RWPE2 (cell line): ENCODE measurements at regions not wholly inside any gene's neighbourhood (a gene's known extent, or its start where the extent isn't known, plus 50 kb on each side); places are given as distances from the start of the nearest gene placed in this dataset.
A peak's percentile ranks its signal among the peaks of the same experiment; 100 is the strongest.

Experiments
- ATAC-seq: fragments of 200-7000 bp; cut with Tn5 transposase; 3 replicates; pipeline ENCODE4 v1.9.1; 2021; ENCODE audit warnings: low read depth
- DNase-seq: peaks from one replicate; pipeline ENCODE4 v3.0.0-alpha.2; 2020; ENCODE audit warnings: low spot score
- H3K27ac ChIP-seq: fragments of 450-650 bp; 2 replicates; pipeline ENCODE4 v1.5.1; 2017; ENCODE audit warnings: mild to moderate bottlenecking; ENCODE audit not compliant: poor library complexity, severe bottlenecking
- H3K27me3 ChIP-seq: fragments of 250-450 bp; sonication (Bioruptor Pico); 2 replicates; pipeline ENCODE4 v1.5.1; 2021; ENCODE audit warnings: mild to moderate bottlenecking, moderate library complexity; ENCODE audit not compliant: insufficient read depth, poor library complexity, severe bottlenecking
- H3K36me3 ChIP-seq: fragments of 250-450 bp; sonication (Bioruptor Pico); 2 replicates; pipeline ENCODE4 v1.5.1; 2020; ENCODE audit warnings: low read depth, mild to moderate bottlenecking, moderate library complexity
- H3K4me1 ChIP-seq: fragments of 250-450 bp; sonication (Bioruptor Pico); 2 replicates; pipeline ENCODE4 v1.5.1; 2021; ENCODE audit warnings: mild to moderate bottlenecking, moderate library complexity; ENCODE audit not compliant: insufficient read depth, poor library complexity, severe bottlenecking
- H3K4me3 ChIP-seq: fragments of 250-450 bp; sonication (Bioruptor Pico); 2 replicates; pipeline ENCODE4 v1.5.1; 2021; ENCODE audit warnings: mild to moderate bottlenecking, moderate library complexity; ENCODE audit not compliant: severe bottlenecking
- H3K9me3 ChIP-seq: fragments of 250-450 bp; sonication (Bioruptor Pico); 2 replicates; pipeline ENCODE4 v1.5.1; 2021; ENCODE audit warnings: mild to moderate bottlenecking, moderate library complexity; ENCODE audit not compliant: severe bottlenecking
- CTCF ChIP-seq: fragments of 450-650 bp; IDR thresholded peaks from one replicate; pipeline ENCODE4 v1.5.1; 2017; ENCODE audit warnings: mild to moderate bottlenecking, moderate library complexity; ENCODE audit not compliant: poor library complexity, severe bottlenecking

GRCh38 chr5:106940986-106941385 lies 729.8 kb downstream of the EFNA5 start:
- ATAC-seq: peak; percentile 70; the same call in 2 of the 3 replicates
- no peaks in the 10 kb centered on the region for H3K4me1 ChIP-seq
- no peak overlapping the region for H3K4me3 ChIP-seq
- H3K27ac ChIP-seq: no peak overlapping the region
- H3K27me3 ChIP-seq: peaks cover 3% of the 10 kb centered on the region
- H3K36me3 ChIP-seq: no peaks in the 10 kb centered on the region
- no peak for TF ChIP-seq CTCF
- no peaks in the 10 kb centered on the region for H3K9me3 ChIP-seq
- no peak for DNase-seq

- Histone ChIP-seq H3K9me3 (no peaks in the 10 kb centered on the region), H3K27me3 (peaks cover 2% of the 10 kb centered on the region), H3K27ac (no peak overlapping the region), H3K36me3 (no peaks in the 10 kb centered on the region), H3K4me3 (no peak overlapping the region), H3K4me1 (no peaks in the 10 kb centered on the region)
- TF ChIP-seq CTCF: no peak
- ATAC-seq: no peak
- DNase-seq: no peak
These were observed 730.4 kb downstream of the EFNA5 start for GRCh38 chr5:106940301-106940846.

- H3K27me3 ChIP-seq: no peaks in the 10 kb centered on the region
- H3K9me3 ChIP-seq: no peaks in the 10 kb centered on the region
- no peak overlapping the region for H3K4me3 ChIP-seq
- H3K27ac ChIP-seq: no peak overlapping the region
- no peak for TF ChIP-seq CTCF
- no peak for ATAC-seq
- no peaks in the 10 kb centered on the region for H3K36me3 ChIP-seq
- no peaks in the 10 kb centered on the region for H3K4me1 ChIP-seq
- no peak for DNase-seq
These were observed 747.3 kb downstream of the EFNA5 start for GRCh38 chr5:106923409-106923808.

DNA sequence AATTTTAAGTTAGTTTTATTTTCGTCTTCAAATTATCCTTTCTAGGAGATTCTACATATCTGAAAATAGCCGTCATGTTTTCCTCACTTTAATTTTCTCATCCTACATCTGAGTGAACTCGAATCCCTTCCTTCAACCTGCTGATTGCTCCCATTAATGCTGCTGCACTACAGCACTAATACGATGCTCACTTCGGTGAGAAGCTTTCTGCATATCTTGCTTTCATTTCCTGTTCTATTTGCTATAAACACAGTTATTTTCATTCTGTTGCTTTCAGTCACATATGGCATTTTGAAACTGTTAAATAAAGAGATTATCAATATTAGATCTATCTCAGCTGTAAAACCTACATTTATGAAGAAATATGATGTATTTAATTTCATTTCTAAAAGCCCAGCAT lies 749.2 kb downstream of the EFNA5 start:
- DNase-seq (no peak), ATAC-seq (no peak)
- H3K27me3 ChIP-seq: no peaks in the 10 kb centered on the region
- TF ChIP-seq CTCF: no peak
- H3K4me3 ChIP-seq: no peak overlapping the region
- no peaks in the 10 kb centered on the region for H3K36me3 ChIP-seq
- no peak overlapping the region for H3K27ac ChIP-seq
- H3K4me1 ChIP-seq: no peaks in the 10 kb centered on the region
- no peaks in the 10 kb centered on the region for H3K9me3 ChIP-seq

DNA sequence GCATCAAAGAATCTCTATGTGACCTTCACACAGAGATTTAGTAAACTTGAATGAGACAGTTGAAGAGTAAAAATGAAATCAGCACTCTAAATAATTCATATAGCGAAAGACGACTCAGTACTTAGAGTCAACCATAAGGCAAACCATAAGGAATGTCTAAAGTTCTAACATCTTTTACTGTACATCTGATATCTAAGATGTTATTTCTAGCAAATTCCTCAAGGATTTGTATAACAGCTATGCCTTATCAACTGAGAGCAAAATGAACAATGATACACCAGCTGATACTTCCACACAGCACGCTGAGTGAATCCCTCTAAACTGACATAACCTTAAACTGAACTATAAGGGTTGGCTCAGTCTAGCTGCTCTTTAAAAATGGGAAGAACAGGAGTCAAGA lies 760.3 kb downstream of the EFNA5 start:
- no peaks in the 10 kb centered on the region for H3K27me3 ChIP-seq
- no peaks in the 10 kb centered on the region for H3K9me3 ChIP-seq
- DNase-seq (no peak), ATAC-seq (no peak)
- H3K4me1 ChIP-seq: no peaks in the 10 kb centered on the region
- TF ChIP-seq CTCF: no peak
- no peaks in the 10 kb centered on the region for H3K36me3 ChIP-seq
- H3K27ac ChIP-seq: no peak overlapping the region
- H3K4me3 ChIP-seq: no peak overlapping the region
